BLaER1 (cell line): ENCODE measurements at regions not wholly inside any gene's neighbourhood (a gene's known extent, or its start where the extent isn't known, plus 50 kb on each side); places are given as distances from the start of the nearest gene placed in this dataset.

Experiments used
- H3K27ac ChIP-seq: shearing (Covaris generic); formaldehyde crosslinking; 2 replicates; pipeline ENCODE4 v1.8.1; 2022
- H3K27me3 ChIP-seq: shearing (Covaris generic); formaldehyde crosslinking; 2 replicates; pipeline ENCODE4 v1.8.1; 2022
- H3K36me3 ChIP-seq: shearing (Covaris generic); formaldehyde crosslinking; 2 replicates; pipeline ENCODE4 v1.8.1; 2022
- H3K4me1 ChIP-seq: shearing (Covaris generic); formaldehyde crosslinking; 2 replicates; pipeline ENCODE4 v1.8.1; 2022
- H3K4me2 ChIP-seq: shearing (Covaris generic); formaldehyde crosslinking; 2 replicates; pipeline ENCODE4 v1.8.1; 2022
- H3K4me3 ChIP-seq: shearing (Covaris generic); formaldehyde crosslinking; 2 replicates; pipeline ENCODE4 v1.8.1; 2022
- H3K9ac ChIP-seq: shearing (Covaris generic); formaldehyde crosslinking; 2 replicates; pipeline ENCODE4 v1.8.1; 2022
- H3K9me3 ChIP-seq: shearing (Covaris generic); formaldehyde crosslinking; 2 replicates; pipeline ENCODE4 v1.8.1; 2022
- H4K20me1 ChIP-seq: shearing (Covaris generic); formaldehyde crosslinking; 2 replicates; pipeline ENCODE4 v1.8.1; 2022
- Cebpa-rat ChIP-seq: shearing (Covaris generic); IDR thresholded peaks from 2 replicates; pipeline ENCODE4 v1.8.1; 2022

- Histone ChIP-seq H4K20me1 (no peaks in the 10 kb centered on the region), H3K27ac (no peak overlapping the region), H3K4me3 (no peak overlapping the region), H3K9ac (no peak overlapping the region), H3K27me3 (no peaks in the 10 kb centered on the region), H3K9me3 (no peaks in the 10 kb centered on the region), H3K36me3 (no peaks in the 10 kb centered on the region), H3K4me1 (no peaks in the 10 kb centered on the region), H3K4me2 (no peak overlapping the region)
- TF ChIP-seq Cebpa-rat = no peak
Measured at GRCh38 chr7:116083796-116084195, 53.2 kb upstream of the TFEC start.

GRCh38 chr7:116086547-116087045 lies 56.0 kb upstream of the TFEC start:
- Histone ChIP-seq H4K20me1 (no peaks in the 10 kb centered on the region), H3K4me3 (no peak overlapping the region), H3K9ac (no peak overlapping the region), H3K9me3 (no peaks in the 10 kb centered on the region), H3K4me1 (no peaks in the 10 kb centered on the region), H3K27ac (no peak overlapping the region), H3K4me2 (no peak overlapping the region), H3K36me3 (no peaks in the 10 kb centered on the region), H3K27me3 (no peaks in the 10 kb centered on the region)
- TF ChIP-seq Cebpa-rat = no peak

GRCh38 chr7:116087291-116087690 lies 56.7 kb upstream of the TFEC start:
- Histone ChIP-seq H3K36me3 (no peaks in the 10 kb centered on the region), H4K20me1 (no peaks in the 10 kb centered on the region), H3K4me2 (no peak overlapping the region), H3K9ac (no peak overlapping the region), H3K4me3 (no peak overlapping the region), H3K27ac (no peak overlapping the region), H3K4me1 (no peaks in the 10 kb centered on the region), H3K9me3 (no peaks in the 10 kb centered on the region), H3K27me3 (no peaks in the 10 kb centered on the region)
- no peak for TF ChIP-seq Cebpa-rat

DNA sequence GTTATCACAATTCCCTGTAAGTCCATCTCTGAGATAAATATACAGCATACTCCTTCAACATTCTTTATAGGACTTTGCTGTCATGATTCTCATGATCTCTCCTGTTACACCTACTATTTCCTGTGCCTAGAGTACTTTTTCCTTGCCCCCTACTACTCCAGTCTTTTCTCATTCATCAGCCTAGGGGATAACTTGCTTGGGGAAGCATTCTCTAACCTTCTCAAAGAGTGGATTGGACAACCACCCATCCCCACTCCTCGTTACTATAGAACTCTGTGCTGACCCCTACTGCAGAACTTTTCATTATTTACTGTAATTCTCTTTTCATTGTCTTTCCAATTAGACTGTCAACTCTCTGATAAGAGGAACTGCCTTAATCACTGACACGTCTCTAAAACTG lies 57.4 kb upstream of the TFEC start:
- Histone ChIP-seq H3K4me3 (no peak overlapping the region), H3K4me2 (no peak overlapping the region), H3K27me3 (no peaks in the 10 kb centered on the region), H4K20me1 (no peaks in the 10 kb centered on the region), H3K9me3 (no peaks in the 10 kb centered on the region), H3K9ac (no peak overlapping the region), H3K4me1 (no peaks in the 10 kb centered on the region), H3K36me3 (no peaks in the 10 kb centered on the region), H3K27ac (no peak overlapping the region)
- no peak for TF ChIP-seq Cebpa-rat

DNA sequence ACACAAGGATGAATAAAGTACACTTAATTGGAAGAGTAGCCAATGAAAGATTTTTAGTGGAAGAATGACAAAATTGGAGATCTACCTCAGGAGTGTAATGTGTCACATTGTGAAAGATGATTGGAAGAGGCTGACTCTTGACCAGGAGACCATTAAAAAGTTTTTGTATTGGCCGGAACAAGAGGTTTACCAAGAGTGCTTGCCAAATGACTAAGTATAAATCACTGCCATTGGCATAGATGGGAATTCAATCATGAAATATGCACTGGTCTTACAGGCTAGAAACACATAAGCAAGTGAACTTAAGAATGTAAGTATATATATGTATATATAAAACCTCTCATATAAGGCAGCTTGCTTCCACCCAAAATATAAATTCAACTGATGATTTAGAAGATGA lies 58.7 kb upstream of the TFEC start:
- no peaks in the 10 kb centered on the region for H3K4me1 ChIP-seq
- no peak for TF ChIP-seq Cebpa-rat
- no peak overlapping the region for H3K4me2 ChIP-seq
- no peak overlapping the region for H3K9ac ChIP-seq
- H3K27ac ChIP-seq = no peak overlapping the region
- no peaks in the 10 kb centered on the region for H3K9me3 ChIP-seq
- no peaks in the 10 kb centered on the region for H3K36me3 ChIP-seq
- H3K4me3 ChIP-seq = no peak overlapping the region
- no peaks in the 10 kb centered on the region for H3K27me3 ChIP-seq
- no peaks in the 10 kb centered on the region for H4K20me1 ChIP-seq

DNA sequence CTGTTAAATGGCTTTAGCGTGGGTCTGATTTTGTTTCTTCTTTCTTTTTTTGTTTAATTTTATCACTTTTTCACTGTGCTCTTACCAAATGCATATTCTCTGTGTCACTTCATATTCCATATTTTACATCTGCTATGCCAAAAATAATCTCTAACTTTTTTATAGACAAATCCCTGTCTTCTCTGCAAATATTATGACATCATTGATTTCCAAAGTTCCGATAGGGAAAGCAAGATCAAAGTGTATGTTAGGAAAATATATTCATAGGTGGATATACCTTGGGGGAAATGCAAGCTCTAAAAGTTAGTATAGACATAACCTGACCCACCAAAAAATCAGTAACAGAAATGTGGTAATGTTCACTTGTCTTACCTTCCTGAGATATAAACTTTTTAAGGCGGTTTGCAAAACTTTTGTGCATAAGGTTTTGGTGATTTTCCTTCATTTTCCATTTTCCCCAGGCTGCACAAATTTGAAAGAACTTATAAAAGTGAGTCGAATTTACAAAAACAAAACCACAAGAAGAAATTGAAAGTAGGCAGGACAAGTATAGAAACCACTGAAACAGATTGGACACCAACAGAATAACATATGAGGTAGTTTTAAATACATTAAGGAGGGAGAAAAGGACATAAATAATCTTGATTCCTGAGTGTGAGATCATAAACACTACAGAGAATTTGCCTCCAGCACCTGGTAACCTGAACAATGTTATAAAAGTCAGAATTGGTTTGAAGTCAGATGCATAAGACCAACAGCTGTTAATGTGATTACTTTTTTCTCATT lies 63.1 kb upstream of the TFEC start:
- Histone ChIP-seq H3K36me3 (no peaks in the 10 kb centered on the region), H3K4me1 (no peaks in the 10 kb centered on the region), H3K9ac (no peak overlapping the region), H3K27ac (no peak overlapping the region), H3K9me3 (no peaks in the 10 kb centered on the region), H3K4me3 (no peak overlapping the region), H4K20me1 (no peaks in the 10 kb centered on the region), H3K4me2 (no peak overlapping the region), H3K27me3 (no peaks in the 10 kb centered on the region)
- no peak for TF ChIP-seq Cebpa-rat

GRCh38 chr7:116095396-116095795 lies 64.8 kb upstream of the TFEC start:
- Histone ChIP-seq H3K27me3 (no peaks in the 10 kb centered on the region), H3K27ac (no peak overlapping the region), H3K9me3 (no peaks in the 10 kb centered on the region), H3K36me3 (no peaks in the 10 kb centered on the region), H3K9ac (no peak overlapping the region), H3K4me1 (no peaks in the 10 kb centered on the region), H4K20me1 (no peaks in the 10 kb centered on the region), H3K4me2 (no peak overlapping the region), H3K4me3 (no peak overlapping the region)
- no peak for TF ChIP-seq Cebpa-rat

GRCh38 chr7:116097365-116098009 lies 66.9 kb upstream of the TFEC start:
- Histone ChIP-seq H3K4me1 (no peaks in the 10 kb centered on the region), H3K27ac (no peak overlapping the region), H3K27me3 (no peaks in the 10 kb centered on the region), H3K4me3 (no peak overlapping the region), H3K9ac (no peak overlapping the region), H3K36me3 (no peaks in the 10 kb centered on the region), H3K4me2 (no peak overlapping the region), H3K9me3 (no peaks in the 10 kb centered on the region), H4K20me1 (no peaks in the 10 kb centered on the region)
- TF ChIP-seq Cebpa-rat = no peak

GRCh38 chr7:116098175-116098574 lies 67.6 kb upstream of the TFEC start:
- Histone ChIP-seq H3K27me3 (no peaks in the 10 kb centered on the region), H3K27ac (no peak overlapping the region), H3K36me3 (no peaks in the 10 kb centered on the region), H3K9ac (no peak overlapping the region), H3K4me2 (no peak overlapping the region), H3K4me3 (no peak overlapping the region), H3K4me1 (no peaks in the 10 kb centered on the region), H3K9me3 (no peaks in the 10 kb centered on the region), H4K20me1 (no peaks in the 10 kb centered on the region)
- TF ChIP-seq Cebpa-rat = no peak

DNA sequence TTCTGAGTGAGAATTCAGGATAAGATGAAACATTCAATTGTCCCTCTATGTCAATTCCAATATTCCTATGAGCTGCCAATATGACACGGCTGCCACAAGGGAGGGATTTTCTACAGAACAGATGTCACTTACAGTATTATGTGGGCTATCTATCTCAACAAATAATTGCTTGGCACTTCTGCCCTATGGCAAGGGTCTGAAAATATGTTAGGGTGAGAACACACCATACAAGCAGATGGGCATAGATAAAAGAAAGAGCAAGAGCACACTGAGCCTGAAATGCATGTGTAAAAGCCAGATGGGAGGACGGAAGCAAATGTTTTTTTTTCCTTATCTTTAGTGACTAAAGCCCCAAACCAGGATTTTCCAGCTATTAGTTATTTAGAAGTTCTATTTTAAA lies 70.1 kb upstream of the TFEC start:
- Histone ChIP-seq H4K20me1 (no peaks in the 10 kb centered on the region), H3K9ac (no peak overlapping the region), H3K4me3 (no peak overlapping the region), H3K9me3 (no peaks in the 10 kb centered on the region), H3K27me3 (no peaks in the 10 kb centered on the region), H3K36me3 (no peaks in the 10 kb centered on the region), H3K4me2 (no peak overlapping the region), H3K27ac (no peak overlapping the region), H3K4me1 (no peaks in the 10 kb centered on the region)
- TF ChIP-seq Cebpa-rat = no peak
